Spleen (tissue), 7 donors: ENCODE measurements at regions not wholly inside any gene's neighbourhood (a gene's known extent, or its start where the extent isn't known, plus 50 kb on each side); places are given as distances from the start of the nearest gene placed in this dataset.

Experiments
- POLR2A ChIP-seq, 3 donors: fragments of 450-650 bp; IDR thresholded peaks; one replicate each; pipeline ENCODE4 v1.5.1; 2017; ENCODE audit warnings: antibody characterized with exemption in 3 of 3, mild to moderate bottlenecking in 1 of 3
- POLR2AphosphoS5 ChIP-seq, 3 donors: sonication (generic); formaldehyde crosslinking; IDR thresholded peaks; one replicate each; pipeline ENCODE4 v1.5.1; 2017; ENCODE audit warnings: antibody characterized with exemption in 3 of 3
- TF ChIP-seq, protein P1 (sequence below), 11 experiments: fragments of 200-600 bp in 7 of 11; fragments of 450-650 bp in 4 of 11; sonication (generic) in 4 of 11; IDR thresholded peaks in 8 of 11; conservative IDR thresholded peaks in 3 of 11; 1 replicate in 7 of 11; 2 replicates in 4 of 11; pipeline versions ENCODE4 v1.4.0 to v1.8.0; 2016 to 2021; ENCODE audit warnings: antibody characterized with exemption in 11 of 11, inconsistent platforms in 4 of 11, mild to moderate bottlenecking in 1 of 11
- donor health status: DM: no; HTN: no; CAD: no; lungs with moderate emphysema.
- donor health status: DM: no; HTN: no; CAD: no.
- donor health status: DM: no; HTN: no; CAD: no.

DNA sequence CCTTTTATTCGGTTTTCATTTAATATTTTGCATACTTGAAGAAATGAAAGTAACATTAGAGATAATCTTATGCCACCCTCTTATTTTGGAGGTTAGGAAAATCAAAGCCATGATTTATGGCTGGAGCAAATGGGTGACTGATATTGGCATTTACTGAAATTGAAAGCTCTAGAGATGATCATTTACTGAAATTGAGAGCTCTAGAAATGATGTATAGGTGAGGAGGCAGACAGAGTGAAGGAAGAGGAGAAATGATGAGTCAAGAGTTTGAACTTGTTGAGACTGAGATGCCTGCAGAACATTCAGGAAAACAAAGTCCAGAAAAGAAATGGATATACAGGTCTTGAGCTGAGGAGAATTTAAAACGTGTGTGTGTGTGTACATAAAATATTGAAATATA lies 217.6 kb downstream of the LTN1 start:
- TF ChIP-seq, protein P1, sequence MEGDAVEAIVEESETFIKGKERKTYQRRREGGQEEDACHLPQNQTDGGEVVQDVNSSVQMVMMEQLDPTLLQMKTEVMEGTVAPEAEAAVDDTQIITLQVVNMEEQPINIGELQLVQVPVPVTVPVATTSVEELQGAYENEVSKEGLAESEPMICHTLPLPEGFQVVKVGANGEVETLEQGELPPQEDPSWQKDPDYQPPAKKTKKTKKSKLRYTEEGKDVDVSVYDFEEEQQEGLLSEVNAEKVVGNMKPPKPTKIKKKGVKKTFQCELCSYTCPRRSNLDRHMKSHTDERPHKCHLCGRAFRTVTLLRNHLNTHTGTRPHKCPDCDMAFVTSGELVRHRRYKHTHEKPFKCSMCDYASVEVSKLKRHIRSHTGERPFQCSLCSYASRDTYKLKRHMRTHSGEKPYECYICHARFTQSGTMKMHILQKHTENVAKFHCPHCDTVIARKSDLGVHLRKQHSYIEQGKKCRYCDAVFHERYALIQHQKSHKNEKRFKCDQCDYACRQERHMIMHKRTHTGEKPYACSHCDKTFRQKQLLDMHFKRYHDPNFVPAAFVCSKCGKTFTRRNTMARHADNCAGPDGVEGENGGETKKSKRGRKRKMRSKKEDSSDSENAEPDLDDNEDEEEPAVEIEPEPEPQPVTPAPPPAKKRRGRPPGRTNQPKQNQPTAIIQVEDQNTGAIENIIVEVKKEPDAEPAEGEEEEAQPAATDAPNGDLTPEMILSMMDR (IDR thresholded peaks at IDR 0.05 in 8 of 11, conservative IDR thresholded peaks at IDR 0.05 in 3 of 11), result no peak
- TF ChIP-seq POLR2A (IDR thresholded peaks at IDR 0.05), result no peak
- no peak for TF ChIP-seq POLR2AphosphoS5 (IDR thresholded peaks at IDR 0.05)
